ENCODE measurements at regions not wholly inside any gene's neighbourhood (a gene's known extent, or its start where the extent isn't known, plus 50 kb on each side); places are given as distances from the start of the nearest gene placed in this dataset.

DNA sequence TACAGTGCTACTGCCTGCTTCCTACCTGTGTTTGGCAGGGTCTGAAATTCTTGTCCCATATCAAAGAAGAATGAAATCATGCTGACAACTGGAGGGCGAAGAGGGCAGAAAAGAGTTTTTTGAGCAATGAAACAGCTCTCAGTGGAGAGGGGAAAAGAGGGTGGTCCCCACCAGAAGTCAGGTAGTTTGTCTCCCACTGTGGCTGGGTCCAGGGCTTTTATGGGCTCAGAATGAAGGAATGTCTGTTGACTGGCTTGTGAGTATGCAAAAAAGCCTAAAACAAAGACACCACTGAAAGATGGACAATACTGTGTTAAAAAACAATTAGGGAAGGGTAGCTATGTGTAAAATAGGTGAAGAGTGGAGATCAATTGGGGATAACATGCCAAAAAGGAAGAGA is 115.0 kb downstream of the ADAM29 start:
- DNase-seq (ENCODE audit: low read depth, low spot score), result no peak
- in situ Hi-C loops (cut with HindIII; ENCODE audit: low sequenced_read_pairs), result no loop called here
- H3K4me3 ChIP-seq (ENCODE audit: low read depth, low read length), result no peak overlapping the region
- no peak for TF ChIP-seq CTCF (IDR thresholded peaks at IDR 0.05; ENCODE audit: low read depth, low read length)

GRCh38 chr4:175034007-175034406 is 115.8 kb downstream of the ADAM29 start:
- no peak overlapping the region for H3K4me3 ChIP-seq (ENCODE audit: low read depth, low read length)
- TF ChIP-seq CTCF (IDR thresholded peaks at IDR 0.05; ENCODE audit: low read depth, low read length), result no peak
- DNase-seq (ENCODE audit: low read depth, low spot score), result no peak
- in situ Hi-C loops (cut with HindIII; ENCODE audit: low sequenced_read_pairs), result no loop called here

DNA sequence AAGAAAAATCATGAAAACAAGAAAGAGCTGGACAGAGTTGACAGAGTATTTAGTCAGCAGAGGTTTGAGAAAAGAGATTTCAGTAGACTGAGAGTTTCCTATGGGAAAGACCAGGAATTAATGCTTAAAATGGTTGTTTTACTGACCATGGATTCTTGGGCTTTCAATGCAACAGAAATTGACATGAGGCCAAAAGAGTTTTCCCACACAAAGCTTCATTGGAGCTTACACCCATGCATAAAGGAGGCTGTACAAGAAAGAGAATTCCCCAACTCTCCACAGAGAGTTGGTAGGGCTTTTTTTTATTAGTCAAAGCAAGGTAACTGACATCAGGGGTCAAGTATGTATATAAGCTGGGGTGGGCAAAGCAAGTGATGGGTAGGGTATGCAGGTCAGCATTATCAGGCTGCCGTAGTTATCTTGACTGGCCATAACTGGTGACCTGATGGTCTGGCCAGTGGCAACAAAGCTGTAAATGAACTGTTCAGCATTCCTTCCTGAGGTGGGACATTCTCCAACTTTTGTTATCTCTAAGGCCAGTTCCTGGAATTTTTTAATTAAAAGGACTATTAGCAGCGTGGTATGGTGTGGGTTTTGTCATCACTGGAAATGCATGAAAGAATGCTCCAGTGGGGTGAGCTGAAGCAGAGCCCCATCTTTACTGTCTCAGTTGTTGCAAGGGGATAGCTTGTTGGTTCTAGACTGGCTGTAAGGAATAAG is 117.0 kb downstream of the ADAM29 start:
- DNase-seq (ENCODE audit: low read depth, low spot score), result peak; percentile 17
- no peak overlapping the region for H3K4me3 ChIP-seq (ENCODE audit: low read depth, low read length)
- TF ChIP-seq CTCF (IDR thresholded peaks at IDR 0.05; ENCODE audit: low read depth, low read length), result no peak
- in situ Hi-C loops (cut with HindIII; ENCODE audit: low sequenced_read_pairs), result no loop called here

DNA sequence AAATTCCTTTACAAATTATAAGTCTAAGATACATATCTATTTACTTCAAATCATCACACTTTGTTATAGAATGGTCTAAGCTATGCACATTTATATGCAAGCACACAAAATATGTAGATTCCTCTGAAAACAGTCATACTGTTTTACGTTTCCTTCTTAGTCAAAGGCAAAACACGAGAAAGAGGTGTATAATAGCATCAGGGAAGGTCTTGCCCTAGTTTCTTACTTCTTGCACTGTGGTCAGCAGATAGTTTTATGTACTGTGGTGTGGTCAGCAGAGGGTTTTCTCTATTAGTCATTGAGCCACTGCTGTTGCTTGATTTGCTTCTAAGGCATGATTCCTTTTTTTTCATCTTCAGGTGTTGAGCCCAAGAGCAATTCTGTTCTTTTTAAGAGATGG is 117.7 kb downstream of the ADAM29 start:
- no peak for TF ChIP-seq CTCF (IDR thresholded peaks at IDR 0.05; ENCODE audit: low read depth, low read length)
- in situ Hi-C loops (cut with HindIII; ENCODE audit: low sequenced_read_pairs), result no loop called here
- H3K4me3 ChIP-seq (ENCODE audit: low read depth, low read length), result no peak overlapping the region
- DNase-seq (ENCODE audit: low read depth, low spot score), result peak; percentile 87

DNA sequence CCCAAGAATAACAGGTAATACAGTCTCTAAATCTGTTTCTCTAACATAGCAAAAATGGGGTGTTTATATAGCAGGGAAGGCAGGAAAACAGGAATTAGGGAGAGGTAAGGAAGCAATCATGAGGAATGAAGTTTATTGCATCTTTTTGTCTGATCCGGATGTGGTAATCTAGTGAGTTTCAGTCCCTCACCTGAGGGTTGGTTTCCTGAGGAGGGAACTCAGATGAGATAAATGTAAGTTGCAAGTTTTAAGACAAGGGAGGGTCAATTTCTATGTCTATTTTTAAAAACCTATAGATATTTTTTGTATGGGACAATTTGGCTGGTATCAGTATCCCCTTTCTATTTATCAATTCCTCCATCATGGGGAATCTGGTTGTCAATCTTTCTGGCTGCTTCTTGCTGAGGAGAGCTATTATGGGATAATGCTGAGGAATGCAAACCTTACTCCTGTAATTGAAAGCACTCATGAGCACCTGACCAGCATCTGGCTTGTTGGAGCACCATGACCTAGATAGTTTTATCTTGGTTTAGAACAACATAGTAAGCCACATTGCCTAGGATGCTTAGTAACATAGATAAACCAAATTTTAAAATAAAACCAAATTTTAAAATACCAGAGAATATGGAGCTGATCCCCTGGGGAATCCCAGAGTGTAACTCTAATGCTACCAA is 130.1 kb downstream of the ADAM29 start:
- no peak for DNase-seq (ENCODE audit: low read depth, low spot score)
- in situ Hi-C loops (cut with HindIII; ENCODE audit: low sequenced_read_pairs), result no loop called here
- H3K4me3 ChIP-seq (ENCODE audit: low read depth, low read length), result no peak overlapping the region
- no peak for TF ChIP-seq CTCF (IDR thresholded peaks at IDR 0.05; ENCODE audit: low read depth, low read length)

GRCh38 chr4:175048906-175049305 is 130.7 kb downstream of the ADAM29 start:
- TF ChIP-seq CTCF (IDR thresholded peaks at IDR 0.05; ENCODE audit: low read depth, low read length), result no peak
- in situ Hi-C loops (cut with HindIII; ENCODE audit: low sequenced_read_pairs), result no loop called here
- no peak for DNase-seq (ENCODE audit: low read depth, low spot score)
- H3K4me3 ChIP-seq (ENCODE audit: low read depth, low read length), result no peak overlapping the region
